WTC11 (cell line): ENCODE measurements at regions not wholly inside any gene's neighbourhood (a gene's known extent, or its start where the extent isn't known, plus 50 kb on each side); places are given as distances from the start of the nearest gene placed in this dataset.

Experiments used
- ATAC-seq: fragments of 200-7000 bp; cut with Tn5 transposase; 2 replicates; pipeline ENCODE4 v1.10.0; 2021; ENCODE audit warnings: mild to moderate bottlenecking, moderate library complexity
- CTCF ChIA-PET: fragments of 300-600 bp; sonication (Branson Sonifier 250); formaldehyde crosslinking; loops from one replicate; lab custom pipeline; 2021; ENCODE audit warnings: antibody characterized with exemption; lab: Charles Lee
- POLR2A ChIA-PET: fragments of 350-600 bp; sonication (Branson Sonifier 250); formaldehyde crosslinking; loops from one replicate; lab custom pipeline; 2021; ENCODE audit warnings: antibody characterized with exemption; lab: Charles Lee
- DNase-seq: peaks from one replicate; pipeline ENCODE4 v3.0.0; 2021; ENCODE audit warnings: low spot score
- H3K27ac Mint-ChIP-seq: 2 replicates; pipeline ENCODE4 v1.8.0; 2021; ENCODE audit warnings: mixed read lengths
- H3K27me3 Mint-ChIP-seq: 2 replicates; pipeline ENCODE4 v1.8.0; 2021; ENCODE audit warnings: low read depth, mild to moderate bottlenecking, moderate library complexity, mixed read lengths
- H3K36me3 Mint-ChIP-seq: 2 replicates; pipeline ENCODE4 v1.8.0; 2021; ENCODE audit warnings: mixed read lengths
- H3K4me1 Mint-ChIP-seq: 2 replicates; pipeline ENCODE4 v1.8.0; 2022; ENCODE audit warnings: mixed read lengths
- H3K4me3 Mint-ChIP-seq: 2 replicates; pipeline ENCODE4 v1.8.0; 2021; ENCODE audit warnings: mild to moderate bottlenecking, moderate library complexity, mixed read lengths
- H3K9me3 Mint-ChIP-seq: 2 replicates; pipeline ENCODE4 v1.8.0; 2021; ENCODE audit warnings: mixed read lengths
- AR ChIP-seq: fragments of 250-450 bp; sonication (Bioruptor Pico); IDR thresholded peaks from 2 replicates; pipeline ENCODE4 v1.9.0; 2021; ENCODE audit warnings: mild to moderate bottlenecking
- ATF1 ChIP-seq: sonication (generic); formaldehyde crosslinking; IDR thresholded peaks from 2 replicates; pipeline ENCODE4 v1.8.1; 2023; ENCODE audit warnings: mild to moderate bottlenecking, moderate library complexity, missing genetic modification reagents
- GRHL2 ChIP-seq: fragments of 250-450 bp; sonication (Bioruptor Pico); IDR thresholded peaks from 2 replicates; pipeline ENCODE4 v1.8.0; 2022; ENCODE audit warnings: mild to moderate bottlenecking, moderate library complexity; ENCODE audit not compliant: insufficient replicate concordance, severe bottlenecking
- GTF2I ChIP-seq: fragments of 250-450 bp; sonication (Bioruptor Pico); conservative IDR thresholded peaks from 2 replicates; pipeline ENCODE4 v1.4.0; 2021; ENCODE audit warnings: mild to moderate bottlenecking
- HMGA2 ChIP-seq: fragments of 250-450 bp; sonication (Bioruptor Pico); IDR thresholded peaks from 2 replicates; pipeline ENCODE4 v1.4.0; 2021; ENCODE audit warnings: mild to moderate bottlenecking, moderate library complexity
- NFATC4 ChIP-seq: fragments of 250-450 bp; sonication (Bioruptor Pico); IDR thresholded peaks from 2 replicates; pipeline ENCODE4 v1.9.0; 2021; ENCODE audit warnings: mild to moderate bottlenecking
- NR3C1 ChIP-seq: sonication (generic); formaldehyde crosslinking; conservative IDR thresholded peaks from 2 replicates; pipeline ENCODE4 v1.8.1; 2023; ENCODE audit warnings: low read depth, mild to moderate bottlenecking, missing genetic modification reagents
- PRRX2 ChIP-seq: fragments of 250-450 bp; sonication (Bioruptor Pico); IDR thresholded peaks from 2 replicates; pipeline ENCODE4 v1.8.0; 2021; ENCODE audit warnings: mild to moderate bottlenecking
- RORB ChIP-seq: fragments of 250-450 bp; sonication (Bioruptor Pico); IDR thresholded peaks from 2 replicates; pipeline ENCODE4 v1.9.0; 2021; ENCODE audit warnings: mild to moderate bottlenecking
- SMAD3 ChIP-seq: sonication (generic); formaldehyde crosslinking; IDR thresholded peaks from 2 replicates; pipeline ENCODE4 v1.8.0; 2022; ENCODE audit warnings: missing genetic modification reagents, mild to moderate bottlenecking, borderline replicate concordance
- SP1 ChIP-seq: sonication (generic); formaldehyde crosslinking; conservative IDR thresholded peaks from 2 replicates; pipeline ENCODE4 v1.8.1; 2022; ENCODE audit warnings: missing genetic modification reagents
- TEAD1 ChIP-seq: sonication (generic); formaldehyde crosslinking; IDR thresholded peaks from 2 replicates; pipeline ENCODE4 v1.8.0; 2022; ENCODE audit warnings: mild to moderate bottlenecking, missing genetic modification reagents
- TEAD4 ChIP-seq: sonication (generic); formaldehyde crosslinking; IDR thresholded peaks from 2 replicates; pipeline ENCODE4 v1.8.0; 2022; ENCODE audit warnings: mild to moderate bottlenecking, missing genetic modification reagents
- TP53 ChIP-seq: sonication (generic); formaldehyde crosslinking; IDR thresholded peaks from 2 replicates; pipeline ENCODE4 v1.8.1; 2023; ENCODE audit warnings: mild to moderate bottlenecking, missing genetic modification reagents
- ZNF219 ChIP-seq: sonication (generic); formaldehyde crosslinking; IDR thresholded peaks from 2 replicates; pipeline ENCODE4 v1.8.0; 2023; ENCODE audit warnings: missing genetic modification reagents, mild to moderate bottlenecking, borderline replicate concordance
- ZNF232 ChIP-seq: sonication (generic); formaldehyde crosslinking; IDR thresholded peaks from 2 replicates; pipeline ENCODE4 v1.8.0; 2022; ENCODE audit warnings: mild to moderate bottlenecking, missing genetic modification reagents
- ZNF281 ChIP-seq: sonication (generic); formaldehyde crosslinking; IDR thresholded peaks from 2 replicates; pipeline ENCODE4 v1.8.0; 2023; ENCODE audit warnings: mild to moderate bottlenecking, missing genetic modification reagents
- ZNF396 ChIP-seq: fragments of 250-450 bp; sonication (Bioruptor Pico); IDR thresholded peaks from 2 replicates; pipeline ENCODE4 v1.8.0; 2021; ENCODE audit warnings: mild to moderate bottlenecking, moderate library complexity, borderline replicate concordance
- ZNF671 ChIP-seq: fragments of 250-450 bp; sonication (Bioruptor Pico); IDR thresholded peaks from 2 replicates; pipeline ENCODE4 v1.8.0; 2021; ENCODE audit warnings: mild to moderate bottlenecking
- TF ChIP-seq, protein P1 (sequence below): sonication (generic); formaldehyde crosslinking; IDR thresholded peaks from 2 replicates; pipeline ENCODE4 v1.8.1; 2022; ENCODE audit warnings: missing genetic modification reagents, borderline replicate concordance
- TF ChIP-seq, protein P2 (sequence below): sonication (generic); formaldehyde crosslinking; IDR thresholded peaks from 2 replicates; pipeline ENCODE4 v1.8.1; 2023; ENCODE audit warnings: mild to moderate bottlenecking, missing genetic modification reagents, moderate library complexity

DNA sequence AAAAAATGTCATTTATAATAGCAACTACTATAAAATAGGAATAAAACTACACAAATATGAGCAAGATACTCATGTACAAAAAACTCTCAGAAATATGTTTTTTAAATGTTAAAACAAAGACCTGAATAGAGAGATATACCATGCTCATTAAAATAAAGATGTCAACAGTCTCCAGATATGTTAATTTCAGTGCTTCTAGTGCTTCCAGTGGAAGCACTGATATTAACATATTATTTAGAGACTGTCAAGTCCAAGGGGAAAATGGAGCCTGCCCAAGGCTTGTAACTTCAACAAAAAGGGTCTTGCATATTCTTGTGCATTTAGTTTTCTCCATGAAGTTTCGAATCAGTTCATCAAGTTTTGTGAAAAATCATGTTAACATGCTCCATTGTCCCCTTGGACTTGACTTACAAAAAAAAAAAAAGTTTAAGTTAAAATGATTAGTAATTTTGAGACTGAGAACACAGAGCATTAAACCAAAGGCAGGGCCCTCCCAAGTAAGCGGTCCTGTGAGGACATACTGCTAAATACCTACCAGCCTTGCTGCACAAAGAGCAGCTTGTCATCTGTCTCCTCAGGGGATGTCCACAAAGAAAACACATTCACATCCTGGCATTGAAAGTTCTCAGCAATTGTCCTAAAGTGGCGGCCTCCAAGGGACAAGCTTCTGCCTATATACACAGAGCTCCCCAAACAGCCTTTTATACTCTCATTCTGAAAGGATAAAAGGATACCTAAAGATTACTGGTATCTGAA, 501.9 kb upstream of the CHAC2 start (continued):
- TF ChIP-seq ZNF219 (no peak), RORB (CRISPR knock-in tag) (no peak), HMGA2 (CRISPR knock-in tag) (no peak)

DNA sequence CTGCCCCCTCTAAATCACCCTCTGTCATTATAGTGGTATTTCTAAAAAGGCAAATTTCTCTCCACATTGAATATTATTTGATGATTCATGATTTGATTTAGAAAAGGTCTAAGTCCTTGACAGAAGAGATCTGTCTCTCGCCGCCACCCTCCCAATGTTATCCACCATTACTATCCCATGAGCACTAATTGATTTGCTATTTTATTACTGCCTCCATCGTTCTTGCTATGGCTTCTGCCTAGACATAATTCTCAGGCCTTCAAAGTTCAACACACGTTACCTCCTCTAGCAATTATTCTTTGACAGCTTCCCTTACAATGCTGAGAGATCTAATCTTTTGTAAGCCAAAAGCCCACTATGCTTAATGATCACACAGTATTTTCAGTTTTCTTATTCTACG, 507.0 kb upstream of the CHAC2 start:
- POLR2A ChIA-PET, result no interaction called here
- H3K36me3 Mint-ChIP-seq, result peaks cover 9% of the 10 kb centered on the region; the same call in 1 of the 2 replicates
- peaks cover 4% of the 10 kb centered on the region for H3K4me1 Mint-ChIP-seq
- H3K27me3 Mint-ChIP-seq, result no peaks in the 10 kb centered on the region
- TF ChIP-seq ATF1 (CRISPR knock-in tag) (no peak), GRHL2 (CRISPR knock-in tag) (no peak), RORB (CRISPR knock-in tag) (no peak), TEAD4 (CRISPR knock-in tag) (no peak), ZNF281 (no peak), TP53 (no peak), SP1 (CRISPR knock-in tag) (no peak), ZNF396 (CRISPR knock-in tag) (no peak), ZNF232 (CRISPR knock-in tag) (no peak), ZNF671 (no peak)
- TF ChIP-seq, protein P1, sequence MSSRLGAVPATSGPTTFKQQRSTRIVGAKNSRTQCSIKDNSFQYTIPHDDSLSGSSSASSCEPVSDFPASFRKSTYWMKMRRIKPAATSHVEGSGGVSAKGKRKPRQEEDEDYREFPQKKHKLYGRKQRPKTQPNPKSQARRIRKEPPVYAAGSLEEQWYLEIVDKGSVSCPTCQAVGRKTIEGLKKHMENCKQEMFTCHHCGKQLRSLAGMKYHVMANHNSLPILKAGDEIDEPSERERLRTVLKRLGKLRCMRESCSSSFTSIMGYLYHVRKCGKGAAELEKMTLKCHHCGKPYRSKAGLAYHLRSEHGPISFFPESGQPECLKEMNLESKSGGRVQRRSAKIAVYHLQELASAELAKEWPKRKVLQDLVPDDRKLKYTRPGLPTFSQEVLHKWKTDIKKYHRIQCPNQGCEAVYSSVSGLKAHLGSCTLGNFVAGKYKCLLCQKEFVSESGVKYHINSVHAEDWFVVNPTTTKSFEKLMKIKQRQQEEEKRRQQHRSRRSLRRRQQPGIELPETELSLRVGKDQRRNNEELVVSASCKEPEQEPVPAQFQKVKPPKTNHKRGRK, result no peak
- TF ChIP-seq, protein P2, sequence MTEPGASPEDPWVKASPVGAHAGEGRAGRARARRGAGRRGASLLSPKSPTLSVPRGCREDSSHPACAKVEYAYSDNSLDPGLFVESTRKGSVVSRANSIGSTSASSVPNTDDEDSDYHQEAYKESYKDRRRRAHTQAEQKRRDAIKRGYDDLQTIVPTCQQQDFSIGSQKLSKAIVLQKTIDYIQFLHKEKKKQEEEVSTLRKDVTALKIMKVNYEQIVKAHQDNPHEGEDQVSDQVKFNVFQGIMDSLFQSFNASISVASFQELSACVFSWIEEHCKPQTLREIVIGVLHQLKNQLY (CRISPR knock-in tag), result no peak
- TF ChIP-seq, all 79 proteins: peak for 0
- Mint-ChIP-seq H3K27ac (no peak overlapping the region), H3K9me3 (peaks cover 46% of the 10 kb centered on the region), H3K4me3 (no peak overlapping the region)
- ATAC-seq (no peak), DNase-seq (no peak)
- CTCF ChIA-PET, result no interaction called here

- CTCF ChIA-PET, result no interaction called here
- Mint-ChIP-seq H3K27ac (no peak overlapping the region), H3K27me3 (no peaks in the 10 kb centered on the region)
- TF ChIP-seq AR (no peak), GTF2I (CRISPR knock-in tag) (no peak), NR3C1 (CRISPR knock-in tag) (no peak), SMAD3 (no peak), ZNF671 (no peak), TEAD1 (no peak), PRRX2 (no peak), NFATC4 (CRISPR knock-in tag) (no peak), ZNF396 (CRISPR knock-in tag) (no peak)
- TF ChIP-seq, all 79 proteins: peak for 0
- peaks cover 9% of the 10 kb centered on the region; the same call in 1 of the 2 replicates for H3K36me3 Mint-ChIP-seq
- ATAC-seq (no peak), DNase-seq (no peak)
- POLR2A ChIA-PET, result no interaction called here
- H3K4me1 Mint-ChIP-seq, result no peaks in the 10 kb centered on the region
- no peak overlapping the region for H3K4me3 Mint-ChIP-seq
- H3K9me3 Mint-ChIP-seq, result peaks cover 46% of the 10 kb centered on the region
These were observed 508.1 kb upstream of the CHAC2 start for GRCh38 chr2:53259395-53260009.
